TTC549 (cell line): ENCODE measurements at regions not wholly inside any gene's neighbourhood (a gene's known extent, or its start where the extent isn't known, plus 50 kb on each side); places are given as distances from the start of the nearest gene placed in this dataset.
"Not testable (repeated sequence)": the region's sequence is repeated elsewhere in the genome, so short reads cannot be mapped to it uniquely, and the experiment has no call there.

Experiments
- FAIRE-seq: peaks from 2 replicates; lab custom pipeline; 2012; peaks lifted over from hg19 to GRCh38; lab: Jason Lieb, UNC

- FAIRE-seq = no peak
These were observed 666.8 kb downstream of the NR4A2 start for GRCh38 chr2:155665704-155666103.

- no peak for FAIRE-seq
These were observed 669.3 kb downstream of the NR4A2 start for GRCh38 chr2:155663265-155663664.

GRCh38 chr2:155662224-155662623 lies 670.3 kb downstream of the NR4A2 start:
- no peak for FAIRE-seq

GRCh38 chr2:155653176-155653575 lies 679.3 kb downstream of the NR4A2 start:
- no peak for FAIRE-seq

GRCh38 chr2:155651851-155652250 lies 680.7 kb downstream of the NR4A2 start:
- FAIRE-seq = no peak

GRCh38 chr2:155645791-155646190 lies 686.7 kb downstream of the NR4A2 start:
- FAIRE-seq = no peak

GRCh38 chr2:155643056-155643775 lies 689.3 kb downstream of the NR4A2 start:
- FAIRE-seq = no peak

- no peak for FAIRE-seq
These were observed 698.5 kb downstream of the NR4A2 start for GRCh38 chr2:155633887-155634570.

- no peak for FAIRE-seq
These were observed 699.3 kb downstream of the NR4A2 start for GRCh38 chr2:155633060-155633839.

GRCh38 chr2:155630760-155631159 lies 701.8 kb downstream of the NR4A2 start:
- no peak for FAIRE-seq

- FAIRE-seq = no peak
These were observed 710.1 kb downstream of the NR4A2 start for GRCh38 chr2:155622443-155622842.

- no peak for FAIRE-seq
These were observed 731.4 kb downstream of the NR4A2 start for GRCh38 chr2:155600914-155601760.

- FAIRE-seq = no peak
These were observed 732.2 kb downstream of the NR4A2 start for GRCh38 chr2:155600296-155600695.

- no peak for FAIRE-seq
These were observed 732.7 kb downstream of the NR4A2 start for GRCh38 chr2:155599834-155600233.

- FAIRE-seq = no peak
These were observed 748.8 kb downstream of the NR4A2 start for GRCh38 chr2:155583674-155584195.

GRCh38 chr2:155574941-155575340 lies 757.6 kb downstream of the NR4A2 start:
- no peak for FAIRE-seq

- no peak for FAIRE-seq
These were observed 785.0 kb downstream of the NR4A2 start for GRCh38 chr2:155547571-155547970.

GRCh38 chr2:155546721-155547555 lies 785.6 kb downstream of the NR4A2 start:
- FAIRE-seq = no peak

- not testable (repeated sequence) for FAIRE-seq
These were observed 793.5 kb downstream of the NR4A2 start for GRCh38 chr2:155539028-155539427.

- FAIRE-seq = no peak
These were observed 804.5 kb downstream of the NR4A2 start for GRCh38 chr2:155528034-155528433.

- no peak for FAIRE-seq
These were observed 807.3 kb downstream of the NR4A2 start for GRCh38 chr2:155525199-155525598.
